K562 (cell line): ENCODE measurements at regions not wholly inside any gene's neighbourhood (a gene's known extent, or its start where the extent isn't known, plus 50 kb on each side); places are given as distances from the start of the nearest gene placed in this dataset.

Experiments
- ATAC-seq: fragments of 200-7000 bp; cut with Tn5 transposase; 3 replicates; pipeline ENCODE4 v1.9.1; 2020; ENCODE audit warnings: moderate library complexity
- BruUV-seq: library from RNA; stranded (reverse); fragments of 400-500 nt; replicated peaks from 2 replicates; lab custom pipeline; 2021; lab: Mats Ljungman, UMichigan
- CTCF ChIA-PET: fragments of 300-600 bp; formaldehyde crosslinking; extraction: SDS; loops from one replicate; lab custom pipeline; 2021; ENCODE audit warnings: low intra/inter-chr PET ratio; lab: Yijun Ruan, JAX
- POLR2A ChIA-PET: fragments of 300-600, 350-650 bp; sonication (Branson Sonifier 250); formaldehyde crosslinking; extraction: SDS; loops from one replicate; lab custom pipeline; 2021; ENCODE audit warnings: antibody characterized with exemption, inconsistent platforms; lab: Yijun Ruan, JAX
- DNase-seq, 4 experiments: peaks; one replicate each; pipeline versions ENCODE4 v3.0.0 to v3.0.0-alpha.2; 2011 to 2018; ENCODE audit warnings: low spot score in 3 of 4, mixed read lengths in 3 of 4; ENCODE audit errors: extremely low read depth in 1 of 4
- FAIRE-seq: peaks from 2 replicates; lab custom pipeline; 2011; peaks lifted over from hg19 to GRCh38; lab: Jason Lieb, UNC
- H2AFZ ChIP-seq: 2 replicates; pipeline ENCODE4 v1.6.0; 2011; ENCODE audit warnings: low read depth, low read length, control low read depth, inconsistent platforms
- H3K27ac ChIP-seq: fragments of 200-600 bp; 3 replicates; pipeline ENCODE4 v1.8.0; 2011; ENCODE audit warnings: low read depth, mild to moderate bottlenecking, control low read depth, inconsistent platforms, low read length, moderate library complexity, mixed read lengths; ENCODE audit errors: extremely low read depth
- H3K27me3 ChIP-seq, 2 experiments: fragments of 300-600 bp in 1 of 2; 2 replicates in 1 of 2; 3 replicates in 1 of 2; pipeline versions ENCODE4 v1.6.0 to v1.8.0; 2011; ENCODE audit warnings: inconsistent platforms in 2 of 2, low read length in 2 of 2, mild to moderate bottlenecking in 1 of 2, mixed read lengths in 1 of 2, moderate library complexity in 1 of 2; ENCODE audit not compliant: control insufficient read depth in 2 of 2, insufficient read depth in 2 of 2
- H3K36me3 ChIP-seq: fragments of 300-600 bp; 3 replicates; pipeline ENCODE4 v1.8.0; 2011; ENCODE audit warnings: mild to moderate bottlenecking, low read length, inconsistent platforms; ENCODE audit not compliant: control insufficient read depth, insufficient read depth
- H3K4me1 ChIP-seq, 2 experiments: fragments of 200-600 bp in 1 of 2; replicated peaks in 1 of 2; 2 replicates in 1 of 2; 3 replicates in 1 of 2; pipeline versions ENCODE4 v1.5.1 to v1.8.0; 2011; ENCODE audit warnings: inconsistent platforms in 2 of 2, low read length in 2 of 2, mild to moderate bottlenecking in 1 of 2, mixed read lengths in 1 of 2, moderate library complexity in 1 of 2; ENCODE audit not compliant: control insufficient read depth in 2 of 2, insufficient read depth in 2 of 2
- H3K4me2 ChIP-seq: 2 replicates; pipeline ENCODE4 v1.6.1; 2011; ENCODE audit warnings: low read length, control low read depth, inconsistent platforms, mixed read lengths; ENCODE audit not compliant: insufficient read depth
- H3K4me3 ChIP-seq: fragments of 200-600 bp; sonication (generic), shearing (Covaris generic); 2 replicates; pipeline ENCODE4 v1.5.1; 2016; ENCODE audit warnings: control low read depth, inconsistent platforms
- H3K79me2 ChIP-seq: fragments of 200-600 bp; 3 replicates; pipeline ENCODE4 v1.8.0; 2011; ENCODE audit warnings: low read length, inconsistent platforms; ENCODE audit not compliant: control insufficient read depth, insufficient read depth
- H3K9ac ChIP-seq, 2 experiments: 2 replicates each; pipeline versions ENCODE4 v1.6.0 to v1.6.1; 2011; ENCODE audit warnings: low read depth in 2 of 2, low read length in 2 of 2, control low read depth in 1 of 2, inconsistent platforms in 1 of 2, mild to moderate bottlenecking in 1 of 2, mixed read lengths in 1 of 2; ENCODE audit not compliant: insufficient read depth in 1 of 2
- H3K9me1 ChIP-seq: one replicate; pipeline ENCODE4 v1.6.0; 2011; ENCODE audit warnings: inconsistent platforms, mild to moderate bottlenecking, low read length, moderate library complexity; ENCODE audit not compliant: control insufficient read depth, insufficient read depth
- H3K9me3 ChIP-seq: replicated peaks from 2 replicates; pipeline ENCODE4 v1.5.1; 2011; ENCODE audit warnings: low read depth, low read length, inconsistent platforms; ENCODE audit not compliant: control insufficient read depth, insufficient read depth
- H4K20me1 ChIP-seq: replicated peaks from 2 replicates; pipeline ENCODE4 v1.6.1; 2011; ENCODE audit warnings: low read length, inconsistent platforms, mixed read lengths; ENCODE audit not compliant: control insufficient read depth, insufficient read depth
- ARID3B ChIP-seq: fragments of 250-450 bp; sonication (Bioruptor Pico); IDR thresholded peaks from 2 replicates; pipeline ENCODE4 v1.4.0; 2020; ENCODE audit warnings: borderline replicate concordance
- BHLHE40 ChIP-seq: IDR thresholded peaks from 2 replicates; pipeline ENCODE4 v1.6.1; 2011; ENCODE audit warnings: low read length, improper control_type of control experiment
- E2F4 ChIP-seq: sonication (generic); formaldehyde crosslinking; IDR thresholded peaks from 2 replicates; pipeline ENCODE4 v1.8.0; 2022; ENCODE audit warnings: mild to moderate bottlenecking, low read depth, missing genetic modification reagents
- HBP1 ChIP-seq: fragments of 450-650 bp; formaldehyde crosslinking; IDR thresholded peaks from 2 replicates; pipeline ENCODE4 v1.4.0; 2022; ENCODE audit warnings: missing genetic modification characterization
- HMGN3 ChIP-seq: IDR thresholded peaks from 2 replicates; pipeline ENCODE4 v1.6.1; 2011; ENCODE audit warnings: borderline replicate concordance, low read depth, mild to moderate bottlenecking, mixed read lengths, low read length; ENCODE audit not compliant: insufficient read length; ENCODE audit errors: extremely low read depth
- RAD51 ChIP-seq: fragments of 450-650 bp; IDR thresholded peaks from 2 replicates; pipeline ENCODE4 v1.7.1; 2016; ENCODE audit warnings: low read depth, mild to moderate bottlenecking, borderline replicate concordance
- RBM17 ChIP-seq: fragments of 200-400 bp; formaldehyde crosslinking; IDR thresholded peaks from 2 replicates; pipeline ENCODE4 v1.6.1; 2017; ENCODE audit warnings: low read depth, mild to moderate bottlenecking, low read length, borderline replicate concordance
- SMAD3 ChIP-seq: fragments of 450-650 bp; formaldehyde crosslinking; conservative IDR thresholded peaks from 2 replicates; pipeline ENCODE4 v1.4.0; 2020; ENCODE audit warnings: mild to moderate bottlenecking
- SMARCC2 ChIP-seq: fragments of 450-650 bp; IDR thresholded peaks from 2 replicates; pipeline ENCODE4 v1.6.1; 2017; ENCODE audit warnings: antibody characterized with exemption, moderate library complexity, mild to moderate bottlenecking, low read depth
- STAG1 ChIP-seq: sonication (generic); formaldehyde crosslinking; IDR thresholded peaks from 2 replicates; pipeline ENCODE4 v1.5.0; 2020; ENCODE audit warnings: missing genetic modification reagents, borderline replicate concordance
- TCF7L2 ChIP-seq: fragments of 150-350 bp; IDR thresholded peaks from 2 replicates; pipeline ENCODE4 v1.6.1; 2016; ENCODE audit warnings: low read depth, mild to moderate bottlenecking, low read length, moderate library complexity
- UBTF ChIP-seq, 2 experiments: IDR thresholded peaks; 2 replicates each; pipeline ENCODE4 v1.6.1; 2012; ENCODE audit warnings: improper control_type of control experiment in 2 of 2, low read depth in 2 of 2, low read length in 2 of 2, borderline replicate concordance in 1 of 2
- USF2 ChIP-seq: sonication (generic); formaldehyde crosslinking; IDR thresholded peaks from 2 replicates; pipeline ENCODE4 v1.5.0; 2020; ENCODE audit warnings: missing genetic modification reagents
- ZNF121 ChIP-seq: sonication (generic); formaldehyde crosslinking; conservative IDR thresholded peaks from 2 replicates; pipeline ENCODE4 v1.8.0; 2022; ENCODE audit warnings: missing genetic modification reagents
- ZNF551 ChIP-seq: fragments of 250-450 bp; sonication (Bioruptor Pico); IDR thresholded peaks from 2 replicates; pipeline ENCODE4 v1.5.0; 2021; ENCODE audit warnings: mild to moderate bottlenecking, moderate library complexity
- ZNF583 ChIP-seq: fragments of 250-450 bp; sonication (Bioruptor Pico); IDR thresholded peaks from 2 replicates; pipeline ENCODE4 v1.4.0; 2020
- WGBS: fragments of 100-300 bp; shearing (Covaris generic); methylation state at CpG from one replicate; pipeline ENCODE4 v1.1.6; 2016; ENCODE audit warnings: low coverage, mixed read lengths; ENCODE audit not compliant: insufficient coverage; ENCODE audit errors: missing lambda C conversion rate; 5-methylcytosine and 5-hydroxymethylcytosine counted together
- in situ Hi-C: fragments of 300-500 bp; cut with MboI; formaldehyde crosslinking; loops from 4 replicates; pipeline ENCODE4 v1.15.0; 2018; ENCODE audit warnings: inconsistent platforms, mixed read lengths
- intact Hi-C: fragments of 100-400 bp; cut with micrococcal nuclease; formaldehyde crosslinking; loops from 2 replicates; pipeline ENCODE4 v1.14.2; 2022

GRCh38 chr17:27982688-27983087, 59.8 kb upstream of the NLK start:
- POLR2A ChIA-PET = interaction anchor here (0.6 to 1.0 kb wide), 5 partner anchors 8 to 275 kb away, joined by 3 to 4 read pairs (median 3); no protein-coding TSS in a partner anchor
- in situ Hi-C loops = no loop called here
- TF ChIP-seq SMARCC2 = no peak
- no peak for TF ChIP-seq ZNF121 (CRISPR knock-in tag)
- no peak for TF ChIP-seq ZNF583 (CRISPR knock-in tag)
- no peak for TF ChIP-seq ZNF551 (CRISPR knock-in tag)
- no peak for TF ChIP-seq RBM17
- no peak for TF ChIP-seq UBTF (IDR thresholded peaks at IDR 0.05; ENCODE audit: borderline replicate concordance in 1 of 2, low read depth in 2 of 2, low read length in 2 of 2)
- TF ChIP-seq HMGN3 = no peak
- peak; percentile 53; the same call in 1 of the 2 replicates for TF ChIP-seq RAD51
- TF ChIP-seq USF2 (CRISPR knock-in tag) = peak; percentile 79
- no peak for TF ChIP-seq SMAD3
- TF ChIP-seq HBP1 (CRISPR knock-in tag) = no peak
- TF ChIP-seq BHLHE40 = peak; percentile 71
- no peak for TF ChIP-seq STAG1
- no peak for TF ChIP-seq ARID3B (CRISPR knock-in tag)
- TF ChIP-seq E2F4 (CRISPR knock-in tag) = no peak
- TF ChIP-seq TCF7L2 = no peak

More at GRCh38 chr17:27982688-27983087, 59.8 kb upstream of the NLK start:
- Histone ChIP-seq H3K4me1 (peaks cover 39 to 69% of the 10 kb centered on the region in 2 experiments), H3K79me2 (no peaks in the 10 kb centered on the region), H3K36me3 (no peaks in the 10 kb centered on the region), H3K4me2 (peak overlapping the region; percentile 25; the same call in 1 of the 2 replicates), H4K20me1 (no peaks in the 10 kb centered on the region), H3K27ac (no peak overlapping the region), H3K27me3 (no peaks in the 10 kb centered on the region), H3K9me3 (no peaks in the 10 kb centered on the region), H3K9ac (no peak overlapping the region), H3K4me3 (no peak overlapping the region), H3K9me1 (no peaks in the 10 kb centered on the region), H2AFZ (peak overlapping the region; percentile 44; the same call in 1 of the 2 replicates)
- DNase-seq (peak in 3 of 4 experiments; percentile 32 to 63 (median 40)), ATAC-seq (no peak), FAIRE-seq (no peak)
- intact Hi-C loops = no loop called here
- 31% methylated on average over 2 of the region's 2 CpGs for WGBS
- CTCF ChIA-PET = no interaction called here
- no TSS peak for BruUV-seq
